G401 (cell line): ENCODE measurements at regions not wholly inside any gene's neighbourhood (a gene's known extent, or its start where the extent isn't known, plus 50 kb on each side); places are given as distances from the start of the nearest gene placed in this dataset.
"Not testable (repeated sequence)": the region's sequence is repeated elsewhere in the genome, so short reads cannot be mapped to it uniquely, and the experiment has no call there.

Source experiments
- DNase-seq: peaks from one replicate; pipeline ENCODE4 v3.0.0-alpha.2; 2015; ENCODE audit warnings: low spot score
- in situ Hi-C: cut with HindIII; loops from 2 replicates; pipeline ENCODE4 v1.10.0; 2016; ENCODE audit warnings: low sequenced_read_pairs, mixed read lengths

DNA sequence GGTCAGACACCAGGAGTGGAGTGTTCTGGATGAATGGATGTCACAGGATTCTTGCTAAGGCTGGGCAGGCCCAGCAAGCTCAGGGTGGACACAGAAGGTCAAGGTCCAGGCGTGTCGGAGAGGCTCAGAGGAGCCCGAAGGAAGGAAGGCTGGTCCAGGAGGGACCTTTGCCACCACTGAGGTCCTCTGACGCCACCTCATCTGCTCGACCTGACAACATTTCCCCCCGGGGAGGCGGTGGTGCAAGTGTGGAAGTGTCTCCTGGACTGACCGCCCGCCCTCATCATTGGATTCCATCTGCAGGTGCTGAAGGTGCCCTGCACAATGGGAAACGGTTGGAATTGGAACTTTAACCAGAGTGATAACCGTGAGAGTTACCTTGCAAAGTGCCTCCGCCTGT, 124.6 kb downstream of the RTP5 start:
- in situ Hi-C loops = no loop called here
- no peak for DNase-seq

DNA sequence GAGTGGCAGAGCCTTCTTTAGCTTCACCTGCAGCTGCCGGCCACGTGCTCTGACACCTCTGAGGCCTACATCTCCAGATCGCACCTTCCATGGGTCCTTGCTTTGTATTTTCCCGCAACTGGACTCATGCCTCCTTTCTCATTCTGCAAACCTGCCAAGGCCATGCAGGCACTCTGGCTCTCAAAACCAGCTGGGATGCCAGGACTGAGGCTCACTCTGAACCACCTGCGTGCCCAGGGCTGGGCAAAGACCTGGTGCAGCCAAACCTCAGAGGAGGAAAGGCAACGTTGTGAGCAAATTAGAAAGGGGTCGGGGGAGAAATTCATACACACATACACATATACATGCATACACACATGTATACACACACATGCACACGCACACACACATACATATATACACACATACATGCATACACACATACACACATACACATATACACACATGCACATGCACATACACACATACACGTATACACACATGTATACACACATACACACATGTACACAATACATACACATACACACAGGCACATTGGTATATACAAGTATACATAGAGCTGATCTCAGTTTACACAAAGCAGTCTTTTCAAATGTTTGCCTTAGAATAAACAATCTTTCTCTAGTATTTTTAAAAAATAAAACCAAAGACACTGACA, 125.2 kb downstream of the RTP5 start:
- peak; percentile 43 for DNase-seq
- in situ Hi-C loops = no loop called here

DNA sequence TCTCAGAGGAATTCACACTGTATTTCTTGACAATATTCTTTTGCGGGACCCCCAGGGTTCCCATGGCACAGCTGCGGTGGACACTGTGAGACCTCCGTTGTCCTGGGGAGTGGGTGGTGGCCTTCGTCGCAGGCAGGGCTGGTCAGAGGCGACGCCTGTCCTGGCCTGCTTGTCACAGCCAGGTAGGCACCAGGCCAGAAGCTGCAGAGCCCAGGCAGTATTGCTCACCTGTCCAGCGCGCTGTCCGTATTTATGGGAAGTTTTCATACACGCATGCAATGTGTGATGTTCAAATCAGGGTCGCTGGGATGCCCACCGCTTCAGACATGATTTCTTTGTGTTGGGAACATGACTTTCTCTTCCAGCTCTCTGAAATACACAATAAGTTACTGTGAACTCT, 126.6 kb downstream of the RTP5 start:
- in situ Hi-C loops = no loop called here
- no peak for DNase-seq

DNA sequence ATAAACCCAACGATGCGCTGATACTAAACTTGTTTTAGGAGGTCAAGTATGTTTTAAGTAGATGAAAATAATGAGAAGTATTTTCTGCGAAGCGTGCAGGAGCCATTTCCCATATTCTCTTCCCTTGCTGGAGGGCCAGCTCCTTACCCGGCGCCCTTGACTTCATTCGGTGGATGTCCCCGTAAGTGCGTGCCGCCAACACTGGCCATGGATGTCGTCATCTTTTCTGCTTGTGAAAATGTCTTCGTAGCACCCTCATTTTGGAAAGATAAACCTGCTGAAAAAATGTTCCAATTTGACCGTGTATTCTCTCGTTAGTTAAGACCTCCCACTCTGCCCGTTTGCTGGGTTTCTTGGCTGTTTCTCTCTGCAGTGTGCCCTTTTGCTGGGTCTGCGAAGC, 127.5 kb downstream of the RTP5 start:
- no peak for DNase-seq
- in situ Hi-C loops = no loop called here

DNA sequence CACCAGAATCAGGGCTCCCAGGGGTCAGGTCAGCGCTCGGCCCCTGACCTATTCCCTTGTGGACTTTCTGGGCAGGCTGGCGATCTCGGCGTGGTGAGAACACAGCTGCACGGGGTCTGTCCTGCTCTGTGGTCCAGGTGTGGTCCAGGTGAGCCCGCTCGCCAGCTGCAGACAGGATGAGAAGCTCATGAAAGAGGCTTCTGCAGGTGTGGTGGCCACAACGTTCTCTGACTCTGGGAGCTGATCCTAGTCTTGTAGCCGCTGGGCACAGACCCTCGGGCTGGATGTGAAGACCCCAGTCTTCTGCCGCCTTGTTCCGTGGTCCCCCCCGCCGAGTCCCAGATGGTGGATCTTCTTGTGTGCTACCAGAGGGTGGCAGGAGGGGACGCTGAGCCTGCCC, 129.7 kb downstream of the RTP5 start:
- in situ Hi-C loops = no loop called here
- no peak for DNase-seq

DNA sequence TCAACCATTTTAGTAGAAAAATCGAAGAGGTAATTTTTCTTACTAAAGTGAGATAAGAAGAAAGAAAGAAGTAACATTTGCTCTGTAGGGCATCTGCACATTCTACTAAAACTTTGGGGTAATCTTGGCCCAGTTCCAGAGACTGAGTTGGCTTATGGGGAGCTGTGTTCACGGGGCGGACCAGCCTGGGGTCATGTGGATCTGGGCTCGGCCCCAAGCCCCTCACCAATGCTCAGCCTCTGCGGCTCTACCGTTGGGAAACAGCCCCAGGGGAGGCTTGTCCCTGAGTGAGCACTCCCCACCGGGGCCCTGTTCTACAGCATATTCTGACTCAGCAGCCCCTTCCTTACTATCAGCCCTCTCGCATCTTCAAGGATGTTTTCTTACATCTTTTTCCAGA, 132.3 kb downstream of the RTP5 start:
- in situ Hi-C loops = no loop called here
- no peak for DNase-seq

DNA sequence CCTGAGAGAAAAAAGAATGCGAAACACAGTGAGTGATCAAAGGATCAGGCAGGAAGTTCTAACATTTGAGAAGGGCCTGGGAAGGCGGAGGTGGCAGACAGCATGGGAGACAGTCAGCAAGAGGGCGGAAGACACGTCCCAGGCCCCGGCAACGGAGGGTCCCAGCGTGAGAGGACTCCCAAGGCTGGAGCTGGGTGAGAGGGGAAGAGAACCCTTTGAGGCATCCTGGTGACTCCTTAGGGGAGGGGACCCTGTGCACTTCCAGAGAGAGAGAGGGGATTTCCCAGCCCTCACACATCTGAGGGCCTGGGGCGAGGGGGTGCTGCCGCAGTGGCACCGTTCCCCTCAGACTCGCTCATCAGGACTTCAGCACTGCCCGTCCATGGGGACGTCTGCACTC, 133.4 kb downstream of the RTP5 start:
- DNase-seq = no peak
- in situ Hi-C loops = no loop called here

DNA sequence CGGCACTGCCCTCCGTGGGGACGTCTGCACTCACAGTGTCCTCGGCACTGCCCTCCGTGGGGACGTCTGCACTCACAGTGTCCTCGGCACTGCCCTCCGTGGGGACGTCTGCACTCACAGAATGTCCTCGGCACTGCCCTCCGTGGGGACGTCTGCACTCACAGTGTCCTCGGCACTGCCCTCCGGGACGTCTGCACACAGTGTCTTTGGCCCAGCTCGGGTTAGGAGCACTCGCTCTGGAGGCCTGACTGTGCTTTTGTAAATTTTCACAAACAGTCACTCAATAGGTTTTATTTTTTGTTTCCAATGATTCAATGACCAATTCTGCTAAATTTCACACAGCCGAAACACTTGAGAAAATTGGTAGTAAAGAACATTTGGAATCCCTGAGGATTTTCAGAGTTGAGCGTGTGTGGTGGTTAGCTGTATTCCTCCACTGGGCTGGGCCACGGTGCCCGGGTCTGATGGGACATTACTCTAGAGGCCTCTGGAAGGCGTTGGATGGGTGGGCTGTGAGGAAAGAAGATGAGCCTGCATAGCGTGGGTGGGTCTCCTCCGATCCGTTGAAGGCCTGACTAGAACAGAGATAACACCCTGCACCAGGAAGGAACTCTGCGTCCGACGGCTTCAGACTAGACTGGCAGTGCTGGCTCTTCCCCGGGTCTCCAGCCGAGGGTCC, 134.8 kb downstream of the RTP5 start:
- in situ Hi-C loops = no loop called here
- no peak for DNase-seq

DNA sequence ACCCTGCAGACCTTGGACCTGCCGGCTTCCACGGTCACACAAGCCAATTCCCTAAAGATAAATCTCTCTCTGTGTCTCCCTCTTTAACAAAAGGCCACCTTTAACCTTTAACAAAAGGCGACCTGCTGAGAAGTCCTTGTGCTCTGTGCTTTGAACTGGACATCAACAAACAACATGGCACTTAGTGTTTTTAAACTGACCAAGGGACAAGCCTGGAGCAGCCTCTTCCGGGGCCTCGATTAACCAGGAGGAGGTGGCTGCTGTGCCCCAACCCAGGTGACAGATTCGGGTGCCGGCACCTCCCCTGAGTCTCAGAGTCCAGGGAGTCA, 135.3 kb downstream of the RTP5 start:
- DNase-seq = no peak
- in situ Hi-C loops = no loop called here

DNA sequence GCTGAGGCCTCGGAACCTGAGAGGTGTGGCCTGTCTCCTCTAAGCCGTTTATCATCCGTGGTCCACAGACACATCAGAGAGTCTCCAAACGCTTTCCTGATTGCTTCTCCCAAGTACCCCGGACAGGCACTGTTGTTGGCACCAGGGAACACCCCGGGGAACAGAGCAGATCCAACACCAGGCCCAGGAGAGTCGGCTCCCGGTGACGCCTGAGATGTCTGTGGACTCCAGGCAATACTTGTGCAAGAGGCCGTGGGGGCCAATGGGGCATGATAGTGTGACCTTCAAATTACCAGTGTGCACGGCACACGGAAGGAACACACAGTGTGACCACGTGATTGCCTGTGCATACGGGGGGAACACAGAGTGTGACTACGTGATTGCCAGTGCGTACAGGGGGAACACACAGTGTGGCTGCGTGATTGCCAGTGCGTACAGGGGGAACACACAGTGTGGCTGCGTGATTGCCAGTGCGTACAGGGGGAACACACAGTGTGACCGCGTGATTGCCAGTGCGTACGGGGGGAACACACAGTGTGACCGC, 136.6 kb downstream of the RTP5 start:
- in situ Hi-C loops, DNase-seq: not testable (repeated sequence)

DNA sequence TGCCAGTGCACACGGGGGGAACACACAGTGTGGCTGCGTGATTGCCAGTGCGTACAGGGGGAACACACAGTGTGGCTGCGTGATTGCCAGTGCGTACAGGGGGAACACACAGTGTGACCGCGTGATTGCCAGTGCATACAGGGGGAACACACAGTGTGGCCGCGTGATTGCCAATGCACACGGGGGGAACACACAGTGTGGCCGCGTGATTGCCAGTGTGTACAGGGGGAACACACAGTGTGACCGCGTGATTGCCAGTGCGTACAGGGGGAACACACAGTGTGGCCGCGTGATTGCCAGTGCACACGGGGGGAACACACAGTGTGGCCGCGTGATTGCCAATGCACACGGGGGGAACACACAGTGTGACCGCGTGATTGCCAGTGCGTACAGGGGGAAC, 139.4 kb downstream of the RTP5 start:
- in situ Hi-C loops, DNase-seq: not testable (repeated sequence)

DNA sequence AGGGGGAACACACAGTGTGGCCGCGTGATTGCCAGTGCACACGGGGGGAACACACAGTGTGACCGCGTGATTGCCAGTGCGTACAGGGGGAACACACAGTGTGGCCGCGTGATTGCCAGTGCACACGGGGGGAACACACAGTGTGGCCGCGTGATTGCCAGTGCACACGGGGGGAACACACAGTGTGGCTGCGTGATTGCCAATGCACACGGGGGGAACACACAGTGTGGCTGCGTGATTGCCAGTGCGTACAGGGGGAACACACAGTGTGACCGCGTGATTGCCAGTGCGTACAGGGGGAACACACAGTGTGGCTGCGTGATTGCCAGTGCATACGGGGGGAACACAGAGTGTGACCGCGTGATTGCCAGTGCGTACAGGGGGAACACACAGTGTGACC, 140.3 kb downstream of the RTP5 start:
- DNase-seq, in situ Hi-C loops: not testable (repeated sequence)

DNA sequence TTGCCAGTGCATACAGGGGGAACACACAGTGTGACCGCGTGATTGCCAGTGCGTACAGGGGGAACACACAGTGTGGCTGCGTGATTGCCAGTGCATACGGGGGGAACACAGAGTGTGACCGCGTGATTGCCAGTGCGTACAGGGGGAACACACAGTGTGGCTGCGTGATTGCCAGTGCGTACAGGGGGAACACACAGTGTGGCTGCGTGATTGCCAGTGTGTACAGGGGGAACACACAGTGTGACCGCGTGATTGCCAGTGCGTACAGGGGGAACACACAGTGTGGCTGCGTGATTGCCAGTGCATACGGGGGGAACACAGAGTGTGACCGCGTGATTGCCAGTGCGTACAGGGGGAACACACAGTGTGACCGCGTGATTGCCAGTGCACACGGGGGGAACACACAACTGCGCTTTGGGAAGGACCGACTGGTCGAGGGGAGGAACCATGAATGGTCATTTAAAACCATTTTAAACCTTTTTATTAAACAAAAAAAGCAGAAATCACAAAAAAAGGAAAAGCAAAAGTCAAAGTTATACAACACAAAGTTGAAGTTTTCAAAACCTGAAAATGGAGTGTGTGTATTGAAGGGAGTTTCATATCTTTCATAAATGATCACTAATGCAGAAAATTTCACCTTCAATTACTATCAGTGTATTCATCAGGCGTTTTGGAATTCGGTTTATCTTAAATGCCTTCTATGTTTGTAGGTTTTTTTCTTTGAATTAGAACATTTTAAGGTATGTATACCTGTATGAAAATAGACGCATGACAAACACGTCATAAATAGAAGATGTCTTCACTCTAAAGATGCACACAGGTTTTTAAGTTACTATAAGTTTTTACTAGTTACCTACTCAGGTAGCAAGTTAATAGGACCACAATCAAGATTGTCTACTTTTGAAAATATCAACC, 141.0 kb downstream of the RTP5 start:
- DNase-seq, in situ Hi-C loops: not testable (repeated sequence)

DNA sequence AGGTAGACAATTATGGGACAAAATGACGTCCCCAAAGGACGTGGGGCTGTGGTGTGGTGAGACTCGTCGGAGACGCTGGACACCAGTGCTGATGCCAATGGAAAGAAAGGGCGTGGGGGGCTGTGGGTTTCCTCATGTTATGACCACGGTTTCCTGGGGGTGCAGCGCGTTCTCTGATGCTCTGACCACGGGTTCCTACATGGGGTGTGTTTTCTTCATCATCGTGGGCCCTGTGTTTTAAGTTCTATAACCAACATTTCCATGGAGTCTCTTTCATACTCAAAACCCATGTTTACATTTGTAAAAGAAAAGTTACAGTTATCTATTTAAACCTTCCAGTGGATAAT, 141.6 kb downstream of the RTP5 start:
- in situ Hi-C loops = no loop called here
- DNase-seq = no peak

DNA sequence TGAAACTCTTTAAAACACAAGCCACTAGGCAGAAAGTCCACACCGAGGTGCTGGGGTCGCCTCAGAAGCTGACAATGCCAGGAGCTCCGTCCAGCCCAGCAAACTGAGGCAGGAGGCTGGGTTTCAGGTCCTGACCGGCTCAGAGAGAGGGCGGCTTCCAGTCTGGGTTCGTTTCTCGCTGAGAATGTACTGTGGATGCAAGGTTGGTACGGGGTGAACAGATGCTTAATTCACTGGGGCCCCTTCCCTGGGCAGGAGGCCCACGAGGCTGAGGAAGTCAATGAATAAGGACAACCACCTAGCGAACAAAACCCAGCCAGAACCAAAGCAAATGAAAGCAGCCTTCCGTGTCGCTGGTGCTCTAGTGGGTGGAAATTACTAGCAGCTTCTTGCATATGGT, 142.0 kb downstream of the RTP5 start:
- in situ Hi-C loops = no loop called here
- DNase-seq = no peak

DNA sequence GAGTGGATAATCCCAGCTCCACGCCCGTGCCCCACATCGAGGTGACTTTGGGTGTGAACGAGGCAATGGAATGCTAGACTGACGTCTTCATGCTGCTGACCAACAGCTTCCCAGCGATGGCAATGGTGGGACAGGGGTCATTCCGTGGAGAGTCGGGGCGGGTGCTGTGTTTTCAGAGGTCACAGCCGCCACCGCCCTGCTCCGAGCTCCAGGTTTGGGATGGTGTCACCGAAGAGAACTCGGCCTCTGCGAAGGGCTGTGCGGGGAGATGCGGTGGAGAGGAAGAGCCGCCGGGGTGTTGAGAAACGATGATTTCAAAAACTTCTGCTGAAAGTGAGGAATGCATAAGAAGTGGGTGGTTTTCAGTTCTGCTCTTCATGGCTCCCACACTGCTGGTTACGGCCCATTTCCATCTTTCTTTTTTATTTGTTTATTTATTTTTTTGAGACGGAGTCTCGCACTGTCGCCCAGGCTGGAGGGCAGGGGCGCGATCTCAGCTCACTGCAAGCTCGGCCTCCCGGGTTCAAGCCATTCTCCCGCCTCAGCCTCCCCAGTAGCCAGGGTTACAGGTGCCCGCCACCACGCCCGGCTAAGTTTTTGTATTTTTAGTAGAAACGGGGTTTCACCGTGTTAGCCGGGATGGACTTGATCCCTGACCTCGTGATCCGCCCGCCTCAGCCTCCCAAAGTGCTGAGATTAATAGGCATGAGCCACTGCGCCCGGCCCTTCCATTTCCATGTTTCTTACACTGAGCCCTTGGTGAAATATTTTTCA, 142.6 kb downstream of the RTP5 start:
- DNase-seq = no peak
- in situ Hi-C loops = no loop called here

DNA sequence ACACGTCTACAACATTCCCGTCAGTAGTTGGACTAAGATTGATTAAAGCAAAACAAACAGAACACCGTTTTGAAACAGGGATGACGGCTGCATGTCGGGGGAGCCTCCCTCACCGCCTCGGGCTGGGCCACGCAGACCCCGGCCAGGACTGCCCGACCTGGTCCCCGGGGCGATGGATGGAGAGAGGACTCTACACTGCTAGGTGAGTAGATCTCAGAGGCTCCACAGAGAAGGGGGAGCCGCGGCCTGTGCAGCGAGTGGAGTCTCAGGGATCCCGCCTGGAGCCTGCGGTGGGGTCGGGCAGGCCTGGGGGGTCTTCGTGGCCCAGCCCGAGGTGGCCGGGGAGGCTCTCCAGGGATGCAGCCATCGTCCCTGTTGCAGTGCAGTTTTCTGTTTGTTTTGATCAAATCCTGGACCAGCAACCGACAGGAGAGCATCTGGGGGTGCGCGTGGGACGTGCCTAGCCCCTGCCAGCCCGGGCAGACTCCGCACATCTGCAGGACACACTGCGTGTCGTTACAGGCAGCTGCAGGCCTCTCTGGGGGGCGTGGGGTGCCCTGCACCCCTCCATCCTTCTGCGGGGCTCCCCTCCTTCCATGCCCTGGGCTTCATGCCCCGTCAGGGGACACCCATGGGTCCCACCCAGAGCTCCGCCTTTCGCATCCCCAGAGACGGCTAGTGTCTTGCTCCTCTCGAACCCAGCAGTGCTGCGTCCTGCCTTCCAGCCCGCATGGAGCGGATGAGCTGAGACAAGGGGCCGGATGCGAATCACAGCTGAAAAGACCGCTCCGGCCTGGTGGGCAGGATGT, 143.6 kb downstream of the RTP5 start:
- no peak for DNase-seq
- in situ Hi-C loops = no loop called here

DNA sequence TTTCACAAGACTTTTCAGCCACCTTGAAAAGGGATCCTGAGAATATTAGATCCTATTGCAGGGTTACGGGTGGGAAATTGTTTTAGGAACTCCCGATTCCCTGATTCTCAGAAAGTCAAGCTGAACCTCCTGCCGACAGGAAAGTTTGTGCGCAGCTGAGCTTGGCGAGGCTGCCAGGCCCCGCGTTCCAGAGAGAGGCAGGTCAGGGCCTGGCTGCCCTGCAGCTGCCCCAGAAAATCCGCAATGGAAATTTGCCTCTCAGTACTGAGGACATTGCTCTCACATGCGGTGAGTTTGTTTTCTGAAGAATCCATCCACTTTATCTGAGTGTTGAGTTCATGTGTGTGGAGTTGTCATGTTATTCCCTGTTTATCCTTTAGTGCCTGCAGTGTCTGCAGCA, 144.2 kb downstream of the RTP5 start:
- in situ Hi-C loops = no loop called here
- DNase-seq = no peak
